ENCODE measurements at regions not wholly inside any gene's neighbourhood (a gene's known extent, or its start where the extent isn't known, plus 50 kb on each side); places are given as distances from the start of the nearest gene placed in this dataset.

DNA sequence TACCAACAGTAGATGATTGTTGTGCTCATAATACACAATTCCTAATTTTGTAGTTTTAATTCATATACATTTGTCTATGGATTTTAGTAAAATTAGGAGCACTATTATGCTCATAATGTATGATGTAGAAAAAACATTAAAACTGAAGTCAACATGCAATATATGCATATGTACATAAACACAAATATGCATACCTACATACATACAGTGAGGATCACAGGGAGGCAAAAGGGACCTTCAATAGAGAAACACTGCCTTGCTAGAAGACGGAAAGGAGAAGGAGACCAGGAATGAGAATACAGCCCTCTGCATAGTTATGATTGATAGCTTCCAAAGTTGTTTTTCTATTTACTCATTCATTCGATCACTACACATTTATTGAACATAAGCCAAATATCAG, 606.5 kb downstream of the LMO4 start:
- Histone ChIP-seq H3K9me3 (ENCODE audit: control insufficient read depth, low read length) (peaks cover 10% of the 10 kb centered on the region), H3K36me3 (ENCODE audit: control insufficient read depth, insufficient read depth, low read length) (no peaks in the 10 kb centered on the region), H3K4me3 (ENCODE audit: low read length) (no peak overlapping the region), H3K4me1 (ENCODE audit: control insufficient read depth, insufficient read depth, low read length) (no peaks in the 10 kb centered on the region), H3K9ac (ENCODE audit: extremely low read depth, low read length, poor library complexity, severe bottlenecking) (no peak overlapping the region), H3K27me3 (ENCODE audit: control insufficient read depth, insufficient read depth, low read length, poor library complexity, severe bottlenecking) (no peaks in the 10 kb centered on the region), H3K27ac (ENCODE audit: low read depth, low read length) (no peak overlapping the region)
- DNase-seq, result no peak
- H3K36me3 Mint-ChIP-seq (ENCODE audit: low read depth), result no peaks in the 10 kb centered on the region
- no peaks in the 10 kb centered on the region for H3K4me1 Mint-ChIP-seq
- TF ChIP-seq, protein P1, sequence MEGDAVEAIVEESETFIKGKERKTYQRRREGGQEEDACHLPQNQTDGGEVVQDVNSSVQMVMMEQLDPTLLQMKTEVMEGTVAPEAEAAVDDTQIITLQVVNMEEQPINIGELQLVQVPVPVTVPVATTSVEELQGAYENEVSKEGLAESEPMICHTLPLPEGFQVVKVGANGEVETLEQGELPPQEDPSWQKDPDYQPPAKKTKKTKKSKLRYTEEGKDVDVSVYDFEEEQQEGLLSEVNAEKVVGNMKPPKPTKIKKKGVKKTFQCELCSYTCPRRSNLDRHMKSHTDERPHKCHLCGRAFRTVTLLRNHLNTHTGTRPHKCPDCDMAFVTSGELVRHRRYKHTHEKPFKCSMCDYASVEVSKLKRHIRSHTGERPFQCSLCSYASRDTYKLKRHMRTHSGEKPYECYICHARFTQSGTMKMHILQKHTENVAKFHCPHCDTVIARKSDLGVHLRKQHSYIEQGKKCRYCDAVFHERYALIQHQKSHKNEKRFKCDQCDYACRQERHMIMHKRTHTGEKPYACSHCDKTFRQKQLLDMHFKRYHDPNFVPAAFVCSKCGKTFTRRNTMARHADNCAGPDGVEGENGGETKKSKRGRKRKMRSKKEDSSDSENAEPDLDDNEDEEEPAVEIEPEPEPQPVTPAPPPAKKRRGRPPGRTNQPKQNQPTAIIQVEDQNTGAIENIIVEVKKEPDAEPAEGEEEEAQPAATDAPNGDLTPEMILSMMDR (conservative IDR thresholded peaks at IDR 0.05), result no peak
- WGBS, 2 experiments (ENCODE audit: insufficient coverage in 1 of 2, insufficient read length in 1 of 2), result 83 to 93% methylated on average over 2 of the region's 2 CpGs
- H3K27ac Mint-ChIP-seq, result no peak overlapping the region
- no peak overlapping the region for H3K4me3 Mint-ChIP-seq
- no peaks in the 10 kb centered on the region for H3K27me3 Mint-ChIP-seq (ENCODE audit: insufficient read depth)
- peaks cover 18% of the 10 kb centered on the region for H3K9me3 Mint-ChIP-seq

DNA sequence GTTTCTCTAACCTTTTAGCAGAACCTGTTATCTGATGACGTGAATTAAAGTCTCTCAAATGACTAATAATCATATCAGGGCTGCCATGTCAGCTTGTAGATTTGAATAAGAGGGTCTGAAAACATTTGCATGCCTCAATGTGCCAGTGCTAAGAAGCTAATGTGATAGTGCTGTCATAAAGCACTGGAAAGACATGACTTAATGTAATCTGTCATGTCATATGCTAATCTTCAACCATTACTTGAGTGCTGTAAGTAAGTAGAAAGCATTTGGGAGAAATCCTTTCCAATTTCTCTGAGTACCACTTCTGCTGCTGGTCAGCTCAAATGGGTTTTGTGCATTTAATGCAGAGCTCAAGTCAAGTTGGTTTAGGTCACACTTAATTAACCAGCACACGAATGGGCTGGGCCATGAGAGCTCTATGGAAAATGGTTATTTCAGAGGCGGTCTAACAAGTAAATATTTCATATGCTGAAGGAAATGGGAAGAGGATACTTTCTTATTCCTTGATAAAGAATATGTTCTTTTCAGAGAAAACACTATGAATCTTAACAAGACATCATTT, 609.2 kb downstream of the LMO4 start:
- DNase-seq, result no peak
- TF ChIP-seq, protein P1 (conservative IDR thresholded peaks at IDR 0.05), result no peak
- Histone ChIP-seq H3K4me1 (ENCODE audit: control insufficient read depth, insufficient read depth, low read length) (peaks cover 2% of the 10 kb centered on the region), H3K9me3 (ENCODE audit: control insufficient read depth, low read length) (no peaks in the 10 kb centered on the region), H3K27ac (ENCODE audit: low read depth, low read length) (no peak overlapping the region), H3K9ac (ENCODE audit: extremely low read depth, low read length, poor library complexity, severe bottlenecking) (no peak overlapping the region), H3K27me3 (ENCODE audit: control insufficient read depth, insufficient read depth, low read length, poor library complexity, severe bottlenecking) (no peaks in the 10 kb centered on the region), H3K4me3 (ENCODE audit: low read length) (no peak overlapping the region), H3K36me3 (ENCODE audit: control insufficient read depth, insufficient read depth, low read length) (no peaks in the 10 kb centered on the region)
- Mint-ChIP-seq H3K36me3 (ENCODE audit: low read depth) (no peaks in the 10 kb centered on the region), H3K27ac (no peak overlapping the region), H3K4me1 (peaks cover 17% of the 10 kb centered on the region), H3K27me3 (ENCODE audit: insufficient read depth) (peaks cover 1% of the 10 kb centered on the region), H3K4me3 (no peak overlapping the region), H3K9me3 (no peaks in the 10 kb centered on the region)
- 91 to 100% methylated on average over 2 to 3 of the region's 3 CpGs for WGBS, 2 experiments (ENCODE audit: insufficient coverage in 1 of 2, insufficient read length in 1 of 2)

DNA sequence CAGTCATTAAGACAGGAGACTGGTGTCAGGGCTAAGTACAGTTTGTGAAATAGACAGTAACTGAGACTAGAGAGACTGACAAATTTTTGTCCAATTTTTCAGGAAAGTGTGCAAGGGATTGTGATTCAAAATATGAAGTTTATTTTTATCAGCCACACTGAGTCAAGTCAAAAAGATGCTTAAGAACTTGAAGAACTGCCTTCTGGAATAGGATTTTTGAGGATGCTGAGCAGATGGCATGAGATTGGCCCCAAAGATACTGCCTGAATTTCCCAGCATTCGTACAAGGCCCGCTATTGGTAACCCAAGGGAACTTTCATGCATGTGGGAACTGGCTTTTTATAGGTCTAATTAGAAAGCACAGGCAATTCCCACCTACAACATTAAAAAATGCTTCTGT, 610.0 kb downstream of the LMO4 start:
- H3K4me3 Mint-ChIP-seq, result no peak overlapping the region
- Histone ChIP-seq H3K4me1 (ENCODE audit: control insufficient read depth, insufficient read depth, low read length) (peaks cover 2% of the 10 kb centered on the region), H3K36me3 (ENCODE audit: control insufficient read depth, insufficient read depth, low read length) (no peaks in the 10 kb centered on the region), H3K27me3 (ENCODE audit: control insufficient read depth, insufficient read depth, low read length, poor library complexity, severe bottlenecking) (no peaks in the 10 kb centered on the region), H3K4me3 (ENCODE audit: low read length) (no peak overlapping the region), H3K27ac (ENCODE audit: low read depth, low read length) (no peak overlapping the region), H3K9ac (ENCODE audit: extremely low read depth, low read length, poor library complexity, severe bottlenecking) (no peak overlapping the region), H3K9me3 (ENCODE audit: control insufficient read depth, low read length) (no peaks in the 10 kb centered on the region)
- WGBS, 2 experiments (ENCODE audit: insufficient coverage in 1 of 2, insufficient read length in 1 of 2), result 98% methylated on average over 2 of the region's 2 CpGs; no CpG with 5 or more reads in 1 of the 2 experiments
- H3K36me3 Mint-ChIP-seq (ENCODE audit: low read depth), result no peaks in the 10 kb centered on the region
- no peaks in the 10 kb centered on the region for H3K9me3 Mint-ChIP-seq
- DNase-seq, result no peak
- TF ChIP-seq, protein P1 (conservative IDR thresholded peaks at IDR 0.05), result no peak
- H3K27ac Mint-ChIP-seq, result no peak overlapping the region
- H3K4me1 Mint-ChIP-seq, result peaks cover 17% of the 10 kb centered on the region
- H3K27me3 Mint-ChIP-seq (ENCODE audit: insufficient read depth), result peaks cover 5% of the 10 kb centered on the region
